Progenitor cell of endocrine pancreas (in vitro differentiated cells): ENCODE measurements at regions not wholly inside any gene's neighbourhood (a gene's known extent, or its start where the extent isn't known, plus 50 kb on each side); places are given as distances from the start of the nearest gene placed in this dataset.

Experiments
- DNase-seq: peaks from one replicate; pipeline ENCODE4 v3.0.0; 2021; ENCODE audit warnings: low spot score; ENCODE audit not compliant: unreplicated experiment
- H3K27ac Mint-ChIP-seq: 2 replicates; pipeline ENCODE4 v1.8.0; 2021; ENCODE audit warnings: mild to moderate bottlenecking, moderate library complexity, mixed read lengths
- H3K27me3 Mint-ChIP-seq: 2 replicates; pipeline ENCODE4 v1.8.0; 2021; ENCODE audit warnings: mixed read lengths
- H3K36me3 Mint-ChIP-seq: 2 replicates; pipeline ENCODE4 v1.8.0; 2022; ENCODE audit warnings: mixed read lengths; ENCODE audit not compliant: insufficient read depth
- H3K4me1 Mint-ChIP-seq: 2 replicates; pipeline ENCODE4 v1.8.0; 2021; ENCODE audit warnings: low read depth, mixed read lengths
- H3K4me3 Mint-ChIP-seq: 2 replicates; pipeline ENCODE4 v1.8.0; 2021; ENCODE audit warnings: low read depth, mild to moderate bottlenecking, moderate library complexity, mixed read lengths
- H3K9me3 Mint-ChIP-seq: 2 replicates; pipeline ENCODE4 v1.8.0; 2021; ENCODE audit warnings: low read depth, mixed read lengths
- TF ChIP-seq, protein P1 (sequence below): fragments of 200-600 bp; sonication (generic); IDR thresholded peaks from one replicate; pipeline ENCODE4 v1.5.0; 2021; ENCODE audit warnings: antibody characterized with exemption, mild to moderate bottlenecking; ENCODE audit not compliant: unreplicated experiment

DNA sequence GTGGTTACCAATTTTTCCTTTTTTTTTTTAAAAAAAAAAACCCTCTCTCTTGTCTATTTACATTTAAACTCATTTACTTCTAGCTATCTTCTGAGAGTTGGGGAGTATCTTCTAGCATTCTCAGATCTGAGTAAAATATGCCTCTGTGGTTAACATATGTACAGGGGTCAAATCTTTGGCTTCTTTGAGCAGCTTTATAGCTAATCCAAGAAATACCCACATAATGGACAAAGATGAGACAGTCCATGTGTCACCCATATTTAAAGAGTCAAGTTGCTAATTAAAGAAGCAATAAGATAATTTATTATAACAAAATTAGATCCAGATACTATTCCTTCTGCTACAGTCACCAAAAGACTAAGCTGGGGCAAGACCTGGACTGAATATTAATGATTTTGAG, 139.0 kb upstream of the HNRNPA3 start:
- Mint-ChIP-seq H3K4me3 (no peak overlapping the region), H3K9me3 (no peaks in the 10 kb centered on the region), H3K27ac (no peak overlapping the region), H3K36me3 (no peaks in the 10 kb centered on the region), H3K4me1 (peaks cover 5% of the 10 kb centered on the region), H3K27me3 (peaks cover 11% of the 10 kb centered on the region)
- TF ChIP-seq, protein P1, sequence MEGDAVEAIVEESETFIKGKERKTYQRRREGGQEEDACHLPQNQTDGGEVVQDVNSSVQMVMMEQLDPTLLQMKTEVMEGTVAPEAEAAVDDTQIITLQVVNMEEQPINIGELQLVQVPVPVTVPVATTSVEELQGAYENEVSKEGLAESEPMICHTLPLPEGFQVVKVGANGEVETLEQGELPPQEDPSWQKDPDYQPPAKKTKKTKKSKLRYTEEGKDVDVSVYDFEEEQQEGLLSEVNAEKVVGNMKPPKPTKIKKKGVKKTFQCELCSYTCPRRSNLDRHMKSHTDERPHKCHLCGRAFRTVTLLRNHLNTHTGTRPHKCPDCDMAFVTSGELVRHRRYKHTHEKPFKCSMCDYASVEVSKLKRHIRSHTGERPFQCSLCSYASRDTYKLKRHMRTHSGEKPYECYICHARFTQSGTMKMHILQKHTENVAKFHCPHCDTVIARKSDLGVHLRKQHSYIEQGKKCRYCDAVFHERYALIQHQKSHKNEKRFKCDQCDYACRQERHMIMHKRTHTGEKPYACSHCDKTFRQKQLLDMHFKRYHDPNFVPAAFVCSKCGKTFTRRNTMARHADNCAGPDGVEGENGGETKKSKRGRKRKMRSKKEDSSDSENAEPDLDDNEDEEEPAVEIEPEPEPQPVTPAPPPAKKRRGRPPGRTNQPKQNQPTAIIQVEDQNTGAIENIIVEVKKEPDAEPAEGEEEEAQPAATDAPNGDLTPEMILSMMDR, result no peak
- no peak for DNase-seq

DNA sequence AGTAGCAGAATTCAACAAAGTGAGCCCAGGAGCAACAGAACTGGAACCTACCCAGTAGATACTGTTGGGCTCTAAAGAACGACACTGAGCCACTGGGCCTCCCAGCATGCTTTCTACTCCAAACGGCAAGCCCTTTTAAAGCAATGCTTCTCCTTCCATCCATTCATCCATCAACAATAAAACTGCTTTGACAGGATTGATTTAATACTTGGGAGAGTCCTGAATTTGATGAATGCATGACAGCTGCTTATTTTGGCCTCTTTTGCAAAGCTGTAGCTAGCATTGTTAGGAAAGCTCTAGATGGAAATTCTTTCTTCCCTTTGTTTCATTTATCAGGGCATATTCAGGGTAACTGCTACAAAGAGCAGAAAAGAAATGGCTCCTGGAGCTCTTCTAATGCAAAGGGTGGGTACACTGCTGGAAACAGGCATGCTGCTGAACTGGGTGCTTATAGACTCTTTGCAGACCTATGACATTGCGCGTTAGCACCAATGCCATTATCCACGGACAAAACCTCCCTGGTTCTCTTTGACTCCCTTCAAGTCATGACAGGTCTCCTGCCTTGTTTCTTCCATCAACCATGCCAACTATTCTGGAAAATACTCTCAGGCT, 138.4 kb upstream of the HNRNPA3 start:
- no peak overlapping the region for H3K27ac Mint-ChIP-seq
- H3K36me3 Mint-ChIP-seq, result no peaks in the 10 kb centered on the region
- peaks cover 5% of the 10 kb centered on the region for H3K4me1 Mint-ChIP-seq
- H3K27me3 Mint-ChIP-seq, result peaks cover 14% of the 10 kb centered on the region
- DNase-seq, result no peak
- no peak overlapping the region for H3K4me3 Mint-ChIP-seq
- H3K9me3 Mint-ChIP-seq, result no peaks in the 10 kb centered on the region
- TF ChIP-seq, protein P1, result no peak

DNA sequence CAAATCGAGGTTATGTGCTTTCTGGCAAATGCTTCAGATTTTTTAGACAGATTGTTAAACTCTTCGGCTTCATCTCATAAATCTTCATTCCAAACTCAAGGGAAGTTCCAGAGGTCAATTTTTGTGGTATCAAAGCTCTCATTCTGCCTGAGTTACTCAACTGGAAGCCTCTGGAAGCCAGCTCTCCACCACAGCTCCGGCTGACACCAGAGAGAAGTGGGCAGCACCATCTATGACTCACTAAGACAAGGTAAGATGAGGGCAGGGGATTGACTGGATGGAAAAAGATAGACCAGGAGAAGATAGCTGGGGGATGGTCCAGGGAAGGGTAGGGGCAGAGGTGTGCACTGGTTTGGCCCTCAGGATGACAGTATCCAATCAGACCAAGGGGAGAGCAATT, 137.3 kb upstream of the HNRNPA3 start:
- Mint-ChIP-seq H3K9me3 (no peaks in the 10 kb centered on the region), H3K27ac (no peak overlapping the region), H3K4me3 (no peak overlapping the region), H3K36me3 (no peaks in the 10 kb centered on the region), H3K27me3 (peaks cover 14% of the 10 kb centered on the region), H3K4me1 (peaks cover 5% of the 10 kb centered on the region)
- no peak for DNase-seq
- TF ChIP-seq, protein P1, result no peak

DNA sequence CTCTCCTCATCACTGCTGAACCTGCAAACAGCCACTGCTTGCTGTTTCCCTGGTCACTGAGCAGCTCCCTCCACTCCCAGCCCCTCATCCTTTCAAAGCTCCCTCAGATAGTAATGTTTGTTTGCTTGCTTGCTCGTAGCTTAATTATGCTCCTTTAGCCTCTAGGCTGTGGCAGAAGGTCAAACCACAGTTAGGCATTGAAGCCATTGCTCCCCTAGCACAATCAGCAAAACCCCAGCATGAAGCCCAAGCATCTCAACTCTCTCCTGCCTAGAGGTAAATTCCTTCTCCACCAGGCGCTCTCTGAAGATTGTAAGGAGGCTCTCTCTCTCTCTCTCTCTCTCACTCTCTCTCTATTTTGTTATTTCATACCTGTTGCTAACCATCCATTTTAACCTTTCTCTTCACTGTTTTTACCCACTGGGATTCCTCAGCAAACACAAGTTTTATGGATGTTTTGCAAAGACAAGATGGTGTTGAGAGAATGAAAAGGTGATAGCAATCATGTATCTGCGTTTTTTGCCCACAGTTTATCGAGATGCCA, 135.9 kb upstream of the HNRNPA3 start:
- TF ChIP-seq, protein P1, result no peak
- Mint-ChIP-seq H3K36me3 (no peaks in the 10 kb centered on the region), H3K4me3 (no peak overlapping the region), H3K27me3 (peaks cover 14% of the 10 kb centered on the region), H3K27ac (no peak overlapping the region), H3K4me1 (peaks cover 5% of the 10 kb centered on the region), H3K9me3 (no peaks in the 10 kb centered on the region)
- no peak for DNase-seq

DNA sequence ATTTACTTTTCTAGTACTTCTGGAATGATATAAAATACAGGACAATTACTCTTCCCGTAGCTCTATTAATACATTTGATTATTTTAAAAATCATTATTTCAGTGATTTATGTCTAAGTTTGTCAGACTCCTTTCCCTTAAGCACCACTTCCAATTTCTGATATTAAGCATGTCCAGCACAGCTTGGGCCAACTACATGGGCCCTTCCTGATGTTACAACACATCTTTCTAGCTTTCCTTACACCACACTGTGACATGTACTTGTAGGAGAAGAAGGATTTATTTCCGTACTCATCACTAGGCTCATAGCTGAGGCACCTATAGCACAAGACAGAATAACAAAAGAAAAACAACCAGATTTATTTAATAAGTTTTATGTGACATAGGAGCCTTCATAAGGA, 134.8 kb upstream of the HNRNPA3 start:
- Mint-ChIP-seq H3K27ac (no peak overlapping the region), H3K36me3 (no peaks in the 10 kb centered on the region), H3K4me3 (no peak overlapping the region), H3K9me3 (no peaks in the 10 kb centered on the region), H3K4me1 (peaks cover 5% of the 10 kb centered on the region), H3K27me3 (peaks cover 14% of the 10 kb centered on the region)
- no peak for DNase-seq
- TF ChIP-seq, protein P1, result no peak
